ENCODE measurements at regions not wholly inside any gene's neighbourhood (a gene's known extent, or its start where the extent isn't known, plus 50 kb on each side); places are given as distances from the start of the nearest gene placed in this dataset.
"Not testable (repeated sequence)": the region's sequence is repeated elsewhere in the genome, so short reads cannot be mapped to it uniquely, and the experiment has no call there.

DNA sequence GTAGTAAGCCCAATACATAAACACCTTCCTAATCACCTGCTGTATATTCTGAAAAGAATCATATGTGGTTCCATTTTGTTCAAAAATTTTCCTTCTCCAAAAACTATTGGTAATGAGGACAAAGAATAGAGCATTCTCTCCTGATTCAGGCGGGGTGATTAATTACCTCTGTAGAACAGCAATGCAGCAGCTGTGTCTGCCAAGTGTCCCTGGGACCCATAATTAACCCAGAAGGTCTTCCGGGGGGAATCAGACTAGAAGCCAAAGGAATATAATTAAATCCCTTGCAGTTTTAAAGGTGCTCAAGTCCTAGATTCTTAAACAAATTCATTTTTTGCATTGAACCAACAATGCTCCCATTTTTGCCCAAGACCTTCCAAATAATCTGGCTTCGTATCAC is 60.3 kb upstream of the ABLIM1 start:
- ATAC-seq = no peak

DNA sequence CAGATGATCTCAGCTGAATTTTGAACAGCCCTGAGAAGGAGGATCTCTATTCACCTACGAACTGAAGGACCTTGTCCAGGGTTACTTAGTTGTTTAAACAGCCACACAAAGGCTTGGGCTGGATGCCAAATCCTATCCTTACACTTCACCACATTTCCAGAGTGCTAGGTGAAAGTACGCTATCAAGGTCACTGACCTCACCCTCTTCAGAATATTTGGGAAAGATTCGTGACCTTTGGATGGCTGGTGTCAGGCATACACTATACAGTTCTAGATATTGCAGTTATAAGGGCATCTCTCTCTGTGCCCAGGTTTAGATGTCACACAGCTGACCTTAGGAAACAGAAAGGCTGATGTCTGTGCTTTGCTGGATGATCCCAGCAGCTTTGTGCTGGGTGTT is 61.2 kb upstream of the ABLIM1 start:
- intact Hi-C loops (cut with DNase I) = loop anchor here in 3 of 4 donors (10.0 kb wide), 3 partner anchors 45 to 235 kb away; no protein-coding TSS in a partner anchor
- H3K27ac ChIP-seq (ENCODE audit: low read length) = peak overlapping the region; percentile 91
- H3K9me3 ChIP-seq (ENCODE audit: control insufficient read depth, low read length) = no peaks in the 10 kb centered on the region
- peaks cover 19% of the 10 kb centered on the region for H3K4me1 ChIP-seq (ENCODE audit: control insufficient read depth, insufficient read depth, low read length)
- 43% methylated on average over 3 of the region's 3 CpGs for WGBS
- ATAC-seq (peak; percentile 46 to 48), DNase-seq (no peak)
- H3K4me3 ChIP-seq (ENCODE audit: low read length) = no peak overlapping the region
- H3K27me3 ChIP-seq (ENCODE audit: control insufficient read depth, insufficient read depth) = no peaks in the 10 kb centered on the region

More for the DNA sequence above, 60.3 kb upstream of the ABLIM1 start:
- H3K27me3 ChIP-seq (ENCODE audit: control insufficient read depth, insufficient read depth) = no peaks in the 10 kb centered on the region
- no peak overlapping the region for H3K27ac ChIP-seq (ENCODE audit: low read length)
- no peak for DNase-seq
- no peaks in the 10 kb centered on the region for H3K9me3 ChIP-seq (ENCODE audit: control insufficient read depth, low read length)
- peaks cover 19% of the 10 kb centered on the region for H3K4me1 ChIP-seq (ENCODE audit: control insufficient read depth, insufficient read depth, low read length)
- 75% methylated on average over 3 of the region's 3 CpGs for WGBS
- H3K4me3 ChIP-seq (ENCODE audit: low read length) = no peak overlapping the region
- intact Hi-C loops (cut with DNase I) = loop anchor here in 3 of 4 donors (10.0 kb wide), 3 partner anchors 46 to 234 kb away; no protein-coding TSS in a partner anchor

DNA sequence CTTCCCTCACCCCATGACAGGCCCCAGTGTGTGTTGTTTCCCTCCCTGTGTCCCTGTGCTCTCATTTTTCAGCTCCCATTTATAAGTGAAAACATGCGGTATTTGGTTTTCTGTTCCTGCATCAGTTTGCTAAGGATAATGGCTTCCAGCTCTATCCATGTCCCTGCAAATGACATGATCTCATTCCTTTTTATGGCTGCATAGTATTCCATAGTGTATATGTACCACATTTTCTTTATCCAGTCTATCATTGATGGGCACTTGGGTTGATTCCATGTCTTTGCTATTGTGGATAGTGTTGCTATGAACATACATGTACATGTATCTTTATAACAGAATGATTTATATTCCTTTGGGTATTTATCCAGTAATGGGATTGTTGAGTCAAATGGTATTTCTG is 61.9 kb upstream of the ABLIM1 start:
- intact Hi-C loops (cut with DNase I); H3K4me3 ChIP-seq (ENCODE audit: low read length); H3K9me3 ChIP-seq (ENCODE audit: control insufficient read depth, low read length); DNase-seq; ATAC-seq; H3K27me3 ChIP-seq (ENCODE audit: control insufficient read depth, insufficient read depth): not testable (repeated sequence)
- Histone ChIP-seq H3K27ac (ENCODE audit: low read length) (peak overlapping the region; percentile 43), H3K4me1 (ENCODE audit: control insufficient read depth, insufficient read depth, low read length) (peaks cover 22% of the 10 kb centered on the region)
- 95% methylated on average over 1 of the region's 1 CpG for WGBS

DNA sequence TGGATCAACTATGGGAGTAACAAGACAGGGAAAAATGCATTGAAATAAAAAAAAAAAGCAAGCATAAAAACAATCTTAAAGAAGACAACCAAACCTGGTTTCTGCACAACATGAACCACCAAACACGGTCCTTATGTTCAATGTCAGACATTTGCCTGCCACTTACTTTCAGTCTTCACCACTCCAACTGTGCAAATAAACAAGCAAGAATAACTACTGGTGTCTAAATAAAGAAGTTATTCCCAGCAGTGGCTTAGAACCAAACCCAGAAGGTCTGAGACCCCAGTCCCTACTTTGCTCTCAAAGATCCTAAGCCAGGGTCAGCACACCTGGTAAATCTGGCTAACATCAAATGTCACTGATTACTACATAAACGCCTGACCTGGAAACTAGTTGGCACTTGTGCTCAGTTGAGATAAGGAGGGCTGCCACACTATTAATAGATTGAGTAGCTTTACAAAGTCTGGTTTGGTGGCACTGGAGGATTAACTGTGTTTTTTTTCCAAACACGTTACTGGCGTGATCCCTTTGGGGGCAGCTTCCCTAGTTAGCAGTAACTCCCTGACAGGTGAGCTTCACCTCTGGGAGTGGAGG is 62.7 kb upstream of the ABLIM1 start:
- peak; percentile 67 to 71 for ATAC-seq
- 40% methylated on average over 4 of the region's 4 CpGs for WGBS
- Histone ChIP-seq H3K4me1 (ENCODE audit: control insufficient read depth, insufficient read depth, low read length) (peaks cover 19% of the 10 kb centered on the region), H3K27me3 (ENCODE audit: control insufficient read depth, insufficient read depth) (no peaks in the 10 kb centered on the region), H3K4me3 (ENCODE audit: low read length) (no peak overlapping the region), H3K27ac (ENCODE audit: low read length) (peak overlapping the region; percentile 99), H3K9me3 (ENCODE audit: control insufficient read depth, low read length) (no peaks in the 10 kb centered on the region)
- DNase-seq = no peak
- intact Hi-C loops (cut with DNase I) = no loop called here

DNA sequence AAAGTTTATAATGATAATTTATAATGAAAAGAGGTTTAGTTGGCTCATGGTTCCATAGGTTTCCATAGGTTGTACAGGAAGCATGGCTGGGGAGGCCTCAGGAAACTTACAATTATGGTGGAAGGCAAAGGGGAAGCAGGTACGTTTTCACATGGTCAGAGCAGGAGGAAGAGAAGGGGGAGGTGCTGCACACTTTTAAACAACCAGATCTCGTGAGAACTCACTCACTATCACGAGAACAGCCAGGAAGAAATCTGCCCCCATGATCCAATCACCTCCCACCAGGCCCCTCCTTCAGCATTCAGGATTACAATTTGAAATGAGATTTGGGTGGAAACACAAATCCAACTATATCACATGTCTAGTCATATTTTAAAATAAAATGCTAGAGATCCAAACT is 64.1 kb upstream of the ABLIM1 start:
- DNase-seq; H3K27me3 ChIP-seq (ENCODE audit: control insufficient read depth, insufficient read depth); ATAC-seq; H3K27ac ChIP-seq (ENCODE audit: low read length); H3K9me3 ChIP-seq (ENCODE audit: control insufficient read depth, low read length); intact Hi-C loops (cut with DNase I); H3K4me3 ChIP-seq (ENCODE audit: low read length): not testable (repeated sequence)
- 49% methylated on average over 3 of the region's 3 CpGs for WGBS
- H3K4me1 ChIP-seq (ENCODE audit: control insufficient read depth, insufficient read depth, low read length) = peaks cover 17% of the 10 kb centered on the region

DNA sequence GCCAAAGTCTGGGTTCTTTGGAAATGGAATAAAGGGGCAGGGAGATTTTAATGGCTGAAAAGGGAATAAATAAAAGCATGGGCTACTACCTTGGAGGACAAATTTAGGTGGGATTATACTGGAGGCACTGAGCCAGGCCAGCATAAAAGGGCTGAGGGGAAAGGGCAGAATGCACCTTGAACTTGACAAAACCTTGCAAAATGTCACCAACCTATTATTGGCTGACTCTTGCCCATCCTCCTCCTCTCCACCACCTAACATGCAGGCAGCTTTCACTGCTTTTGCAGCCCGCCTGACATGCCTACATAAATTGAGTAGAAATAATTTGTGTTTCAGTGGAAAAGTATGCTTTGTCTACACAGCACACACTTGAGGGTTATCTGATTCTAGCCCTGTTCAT is 65.3 kb upstream of the ABLIM1 start:
- DNase-seq (no peak), ATAC-seq (no peak)
- H3K4me3 ChIP-seq (ENCODE audit: low read length) = no peak overlapping the region
- H3K27me3 ChIP-seq (ENCODE audit: control insufficient read depth, insufficient read depth) = no peaks in the 10 kb centered on the region
- 96% methylated on average over 1 of the region's 1 CpG for WGBS
- intact Hi-C loops (cut with DNase I) = no loop called here
- peaks cover 19% of the 10 kb centered on the region for H3K4me1 ChIP-seq (ENCODE audit: control insufficient read depth, insufficient read depth, low read length)
- H3K9me3 ChIP-seq (ENCODE audit: control insufficient read depth, low read length) = no peaks in the 10 kb centered on the region
- H3K27ac ChIP-seq (ENCODE audit: low read length) = no peak overlapping the region

DNA sequence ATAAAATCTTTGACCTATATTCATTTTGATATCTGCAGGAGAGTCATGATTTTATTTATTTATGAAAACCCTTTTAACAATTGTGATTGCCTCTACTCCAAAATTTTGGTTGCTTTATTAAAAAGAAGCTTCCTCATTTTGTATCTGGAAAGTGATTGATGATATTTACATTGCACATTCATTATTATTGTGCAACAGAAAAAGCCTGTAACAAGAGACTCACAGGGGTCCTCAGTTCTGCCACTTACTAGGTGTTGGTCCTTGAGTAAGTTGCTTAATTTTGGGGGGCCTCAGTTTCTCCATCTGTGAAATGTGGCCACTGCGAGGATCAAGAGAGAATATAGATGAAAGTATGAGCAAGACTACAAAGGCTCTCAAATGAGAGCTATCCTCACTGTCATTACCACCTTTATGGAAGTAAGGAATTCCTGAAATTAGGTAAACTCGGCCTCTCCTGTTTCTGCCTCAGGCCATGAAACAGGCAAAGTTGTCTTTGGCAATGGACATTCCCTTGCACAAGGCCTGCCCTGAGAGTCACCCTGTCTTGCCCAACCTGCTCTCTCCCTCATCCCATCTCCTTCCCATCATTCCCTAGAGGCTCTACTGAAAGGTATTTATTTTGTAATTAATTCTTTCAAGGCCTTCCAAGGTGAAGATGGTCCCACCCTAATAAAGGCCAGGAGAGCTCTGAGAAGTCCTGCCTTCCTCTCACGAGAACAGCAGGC is 66.1 kb upstream of the ABLIM1 start:
- ATAC-seq (no peak), DNase-seq (no peak)
- H3K4me1 ChIP-seq (ENCODE audit: control insufficient read depth, insufficient read depth, low read length) = peaks cover 19% of the 10 kb centered on the region
- H3K27me3 ChIP-seq (ENCODE audit: control insufficient read depth, insufficient read depth) = no peaks in the 10 kb centered on the region
- intact Hi-C loops (cut with DNase I) = no loop called here
- no peak overlapping the region for H3K27ac ChIP-seq (ENCODE audit: low read length)
- 91% methylated on average over 3 of the region's 3 CpGs for WGBS
- H3K9me3 ChIP-seq (ENCODE audit: control insufficient read depth, low read length) = no peaks in the 10 kb centered on the region
- H3K4me3 ChIP-seq (ENCODE audit: low read length) = no peak overlapping the region

DNA sequence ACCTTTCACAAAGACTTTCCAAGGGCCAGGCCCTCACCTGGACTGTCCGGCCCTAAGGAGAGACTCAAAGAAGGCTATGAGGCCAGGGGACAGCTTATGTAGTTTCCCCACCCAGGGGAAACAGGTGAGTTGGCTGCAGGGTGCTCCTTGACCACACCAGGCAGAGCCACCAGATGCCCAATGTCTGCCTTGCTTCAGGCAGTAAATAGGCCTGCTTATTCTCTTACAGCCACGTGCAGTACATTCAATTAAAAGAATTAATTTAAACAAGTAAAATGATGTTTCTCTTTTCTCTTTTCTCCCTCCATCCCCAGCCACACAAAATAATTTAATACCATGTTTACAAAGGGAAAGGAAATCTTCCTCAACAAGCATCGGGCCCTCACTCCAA is 66.6 kb upstream of the ABLIM1 start:
- H3K4me1 ChIP-seq (ENCODE audit: control insufficient read depth, insufficient read depth, low read length) = peaks cover 19% of the 10 kb centered on the region
- no peaks in the 10 kb centered on the region for H3K27me3 ChIP-seq (ENCODE audit: control insufficient read depth, insufficient read depth)
- 89% methylated on average over 3 of the region's 3 CpGs for WGBS
- DNase-seq = no peak
- no peak overlapping the region for H3K4me3 ChIP-seq (ENCODE audit: low read length)
- intact Hi-C loops (cut with DNase I) = no loop called here
- no peaks in the 10 kb centered on the region for H3K9me3 ChIP-seq (ENCODE audit: control insufficient read depth, low read length)
- no peak overlapping the region for H3K27ac ChIP-seq (ENCODE audit: low read length)
- no peak for ATAC-seq

DNA sequence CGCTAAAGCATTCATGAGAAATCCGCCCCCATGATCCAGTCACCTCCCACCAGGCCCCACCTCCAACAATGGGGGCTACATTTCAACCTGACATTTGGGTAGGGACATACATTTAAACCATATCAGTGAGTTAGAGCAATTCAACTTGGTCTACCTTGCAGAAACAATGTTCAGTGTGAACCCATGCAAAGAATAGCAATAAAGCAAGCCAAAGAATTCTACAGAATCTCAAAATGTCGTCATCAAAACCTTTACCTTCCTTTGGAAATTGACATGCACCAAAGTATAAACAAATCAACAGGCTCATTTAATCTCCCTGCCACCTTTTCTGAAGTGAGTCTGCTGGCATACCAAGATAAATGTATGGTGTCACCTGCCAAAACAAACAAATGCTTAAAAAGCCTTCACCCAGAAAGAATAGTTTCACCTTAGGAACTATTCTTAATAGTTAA is 68.8 kb upstream of the ABLIM1 start:
- Histone ChIP-seq H3K4me3 (ENCODE audit: low read length) (no peak overlapping the region), H3K4me1 (ENCODE audit: control insufficient read depth, insufficient read depth, low read length) (peaks cover 13% of the 10 kb centered on the region), H3K27ac (ENCODE audit: low read length) (no peak overlapping the region), H3K27me3 (ENCODE audit: control insufficient read depth, insufficient read depth) (no peaks in the 10 kb centered on the region), H3K9me3 (ENCODE audit: control insufficient read depth, low read length) (no peaks in the 10 kb centered on the region)
- intact Hi-C loops (cut with DNase I) = no loop called here
- ATAC-seq (no peak), DNase-seq (no peak)
- WGBS = 80% methylated on average over 3 of the region's 3 CpGs

DNA sequence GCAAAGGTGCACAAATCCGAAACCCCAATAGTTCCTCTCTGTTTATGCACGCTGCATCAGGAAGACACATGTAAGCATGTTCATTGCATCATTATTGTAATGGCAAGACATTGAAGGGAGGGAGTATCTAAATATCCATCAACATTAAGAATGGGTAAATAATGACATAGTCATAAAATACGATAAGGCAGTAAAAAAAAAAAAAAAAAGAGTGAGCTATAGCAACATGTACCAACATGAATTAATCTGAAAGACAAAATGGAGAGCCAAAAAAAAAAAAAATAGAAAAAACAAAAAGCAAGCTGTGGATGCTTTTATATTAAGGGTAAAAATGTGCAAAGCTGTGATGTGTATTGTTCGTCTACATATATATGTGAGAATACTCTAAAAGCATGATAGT is 70.2 kb upstream of the ABLIM1 start:
- 95% methylated on average over 4 of the region's 4 CpGs for WGBS
- DNase-seq = no peak
- Histone ChIP-seq H3K9me3 (ENCODE audit: control insufficient read depth, low read length) (no peaks in the 10 kb centered on the region), H3K27me3 (ENCODE audit: control insufficient read depth, insufficient read depth) (no peaks in the 10 kb centered on the region), H3K4me1 (ENCODE audit: control insufficient read depth, insufficient read depth, low read length) (peaks cover 8% of the 10 kb centered on the region), H3K27ac (ENCODE audit: low read length) (no peak overlapping the region), H3K4me3 (ENCODE audit: low read length) (no peak overlapping the region)
- ATAC-seq = no peak
- intact Hi-C loops (cut with DNase I) = no loop called here

DNA sequence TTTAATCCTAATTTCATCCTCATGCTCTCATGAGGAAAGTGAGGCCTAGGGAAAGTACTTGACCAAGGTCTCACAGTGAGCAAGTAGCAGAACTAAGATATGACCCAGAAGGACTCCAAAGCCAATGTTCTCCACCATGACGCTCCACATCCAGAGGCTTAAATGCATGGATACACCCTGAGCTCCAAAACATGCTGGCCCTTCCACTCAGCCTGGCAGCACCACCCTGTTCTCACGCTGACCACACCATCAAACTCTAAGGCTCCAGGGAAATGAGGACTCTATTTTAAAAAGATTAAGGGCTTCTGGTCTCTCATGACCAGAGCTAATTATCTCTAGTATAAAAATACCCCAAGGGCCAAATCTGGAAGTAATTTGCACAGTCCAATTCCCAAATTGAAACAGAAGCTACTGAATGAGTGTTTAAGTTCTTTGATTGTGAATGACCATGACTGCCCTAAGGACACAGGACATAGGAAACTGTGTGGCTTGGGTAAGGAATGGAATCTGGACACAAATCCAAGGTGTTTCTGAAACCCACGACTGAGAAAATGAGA is 71.1 kb upstream of the ABLIM1 start:
- H3K4me1 ChIP-seq (ENCODE audit: control insufficient read depth, insufficient read depth, low read length) = peaks cover 8% of the 10 kb centered on the region

More for the DNA sequence above, 71.1 kb upstream of the ABLIM1 start:
- intact Hi-C loops (cut with DNase I) = no loop called here
- 68% methylated on average over 3 of the region's 3 CpGs for WGBS
- ATAC-seq (peak in 1 of 2 donors; percentile 52), DNase-seq (no peak)
- Histone ChIP-seq H3K27ac (ENCODE audit: low read length) (no peak overlapping the region), H3K27me3 (ENCODE audit: control insufficient read depth, insufficient read depth) (no peaks in the 10 kb centered on the region), H3K4me3 (ENCODE audit: low read length) (no peak overlapping the region), H3K9me3 (ENCODE audit: control insufficient read depth, low read length) (no peaks in the 10 kb centered on the region)

All from right cardiac atrium (tissue), 5 donors.